Bone marrow (tissue), 2 donors: ENCODE measurements at regions not wholly inside any gene's neighbourhood (a gene's known extent, or its start where the extent isn't known, plus 50 kb on each side); places are given as distances from the start of the nearest gene placed in this dataset.

Experiments
- DNase-seq, 2 donors: peaks; one replicate each; lab custom pipeline; 2025; lab: John Stamatoyannopoulos, UW

- no peak for DNase-seq
Measured at GRCh38 chr14:71361874-71362273, 454.6 kb downstream of the PCNX1 start.

GRCh38 chr14:71362282-71362681 lies 455.0 kb downstream of the PCNX1 start:
- DNase-seq = no peak

- DNase-seq = peak in 1 of 2 donors; percentile 70
Measured at GRCh38 chr14:71362920-71363584, 455.8 kb downstream of the PCNX1 start.

- no peak for DNase-seq
Measured at GRCh38 chr14:71363946-71364925, 457.0 kb downstream of the PCNX1 start.

- no peak for DNase-seq
Measured at GRCh38 chr14:71365361-71365760, 458.1 kb downstream of the PCNX1 start.

GRCh38 chr14:71366861-71367260 lies 459.6 kb downstream of the PCNX1 start:
- no peak for DNase-seq

GRCh38 chr14:71371711-71372396 lies 464.6 kb downstream of the PCNX1 start:
- DNase-seq = peak in 1 of 2 donors; percentile 47

GRCh38 chr14:71372411-71372838 lies 465.2 kb downstream of the PCNX1 start:
- DNase-seq = no peak

- no peak for DNase-seq
Measured at GRCh38 chr14:71373773-71374172, 466.5 kb downstream of the PCNX1 start.

GRCh38 chr14:71374989-71375388 lies 467.7 kb downstream of the PCNX1 start:
- no peak for DNase-seq

GRCh38 chr14:71377099-71377498 lies 469.8 kb downstream of the PCNX1 start:
- no peak for DNase-seq

- no peak for DNase-seq
Measured at GRCh38 chr14:71380271-71380670, 473.0 kb downstream of the PCNX1 start.

GRCh38 chr14:71381814-71382213 lies 474.6 kb downstream of the PCNX1 start:
- no peak for DNase-seq

GRCh38 chr14:71382315-71382714 lies 475.1 kb downstream of the PCNX1 start:
- no peak for DNase-seq

GRCh38 chr14:71383510-71383909 lies 476.3 kb downstream of the PCNX1 start:
- no peak for DNase-seq

- no peak for DNase-seq
Measured at GRCh38 chr14:71384007-71384845, 477.0 kb downstream of the PCNX1 start.

GRCh38 chr14:71387753-71388152 lies 480.5 kb downstream of the PCNX1 start:
- no peak for DNase-seq

- no peak for DNase-seq
Measured at GRCh38 chr14:71388336-71388735, 481.1 kb downstream of the PCNX1 start.

GRCh38 chr14:71388862-71389261 lies 481.6 kb downstream of the PCNX1 start:
- DNase-seq = no peak

- no peak for DNase-seq
Measured at GRCh38 chr14:71394386-71394785, 487.1 kb downstream of the PCNX1 start.

- no peak for DNase-seq
Measured at GRCh38 chr14:71395151-71395604, 487.9 kb downstream of the PCNX1 start.
